ENCODE measurements at regions not wholly inside any gene's neighbourhood (a gene's known extent, or its start where the extent isn't known, plus 50 kb on each side); places are given as distances from the start of the nearest gene placed in this dataset.

DNA sequence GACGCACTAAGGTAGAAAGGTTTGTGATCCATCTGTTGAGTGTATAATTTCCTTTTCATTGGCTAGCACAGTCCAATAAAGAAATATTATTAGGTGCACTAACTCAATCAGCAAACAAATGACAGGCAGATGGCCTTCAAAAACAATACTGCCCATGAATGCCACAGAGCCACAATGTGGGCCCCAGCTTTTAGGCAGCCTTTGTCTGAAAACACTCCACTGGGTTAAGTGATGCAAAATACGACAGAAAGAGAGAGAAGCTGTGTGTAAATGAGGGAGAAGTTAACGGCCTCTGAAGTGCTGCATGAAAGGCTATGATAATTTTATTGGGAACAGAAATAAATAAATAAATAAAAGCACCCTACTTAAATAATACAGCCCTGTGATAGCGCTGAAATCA is 274.6 kb downstream of the NKX6-1 start:
- DNase-seq (no peak), FAIRE-seq (no peak)
- TF ChIP-seq, protein P1, sequence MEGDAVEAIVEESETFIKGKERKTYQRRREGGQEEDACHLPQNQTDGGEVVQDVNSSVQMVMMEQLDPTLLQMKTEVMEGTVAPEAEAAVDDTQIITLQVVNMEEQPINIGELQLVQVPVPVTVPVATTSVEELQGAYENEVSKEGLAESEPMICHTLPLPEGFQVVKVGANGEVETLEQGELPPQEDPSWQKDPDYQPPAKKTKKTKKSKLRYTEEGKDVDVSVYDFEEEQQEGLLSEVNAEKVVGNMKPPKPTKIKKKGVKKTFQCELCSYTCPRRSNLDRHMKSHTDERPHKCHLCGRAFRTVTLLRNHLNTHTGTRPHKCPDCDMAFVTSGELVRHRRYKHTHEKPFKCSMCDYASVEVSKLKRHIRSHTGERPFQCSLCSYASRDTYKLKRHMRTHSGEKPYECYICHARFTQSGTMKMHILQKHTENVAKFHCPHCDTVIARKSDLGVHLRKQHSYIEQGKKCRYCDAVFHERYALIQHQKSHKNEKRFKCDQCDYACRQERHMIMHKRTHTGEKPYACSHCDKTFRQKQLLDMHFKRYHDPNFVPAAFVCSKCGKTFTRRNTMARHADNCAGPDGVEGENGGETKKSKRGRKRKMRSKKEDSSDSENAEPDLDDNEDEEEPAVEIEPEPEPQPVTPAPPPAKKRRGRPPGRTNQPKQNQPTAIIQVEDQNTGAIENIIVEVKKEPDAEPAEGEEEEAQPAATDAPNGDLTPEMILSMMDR (IDR thresholded peaks at IDR 0.05; ENCODE audit: borderline replicate concordance, extremely low read depth, insufficient read depth) = no peak
- intact Hi-C loops (cut with DNase I) = no loop called here
- H3K9ac ChIP-seq (ENCODE audit: low read length in 3 of 3) = no peak overlapping the region
- no peaks in the 10 kb centered on the region for H3K36me3 ChIP-seq (ENCODE audit: control insufficient read depth in 2 of 3, insufficient read depth in 3 of 3, low read length in 3 of 3)
- H3K27ac ChIP-seq (ENCODE audit: low read depth in 2 of 2, low read length in 2 of 2) = no peak overlapping the region
- H3K27me3 ChIP-seq (ENCODE audit: control insufficient read depth, insufficient read depth, low read length) = no peaks in the 10 kb centered on the region
- H3K4me1 ChIP-seq (ENCODE audit: control insufficient read depth in 2 of 3, insufficient read depth in 2 of 3, low read depth in 1 of 3, low read length in 3 of 3) = no peaks in the 10 kb centered on the region
- H3K9me3 ChIP-seq (ENCODE audit: control insufficient read depth in 2 of 3, insufficient read depth in 1 of 3, low read length in 3 of 3) = no peaks in the 10 kb centered on the region
- H3K4me3 ChIP-seq (ENCODE audit: low read length in 3 of 3) = no peak overlapping the region

DNA sequence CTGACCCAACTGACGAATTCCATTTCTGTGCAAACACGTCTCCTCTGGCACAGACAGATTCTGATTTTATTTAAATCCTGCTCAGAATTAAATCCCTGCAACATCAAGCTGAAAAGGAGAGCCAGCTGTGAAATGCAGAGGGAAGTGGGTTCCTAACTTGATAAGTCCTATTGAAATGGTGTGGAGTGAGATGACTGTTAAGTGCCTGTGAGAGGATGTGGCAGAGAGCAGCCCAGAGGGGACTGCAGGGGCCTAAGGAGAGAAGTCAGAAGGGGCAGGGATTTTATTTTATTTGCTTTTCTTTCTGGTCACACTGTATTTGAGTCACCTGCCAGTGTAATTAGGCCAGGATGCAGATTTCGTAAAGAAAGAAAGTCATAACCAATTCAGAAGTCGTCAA is 277.4 kb downstream of the NKX6-1 start:
- Histone ChIP-seq H3K27me3 (ENCODE audit: control insufficient read depth, insufficient read depth, low read length) (no peaks in the 10 kb centered on the region), H3K27ac (ENCODE audit: low read depth in 2 of 2, low read length in 2 of 2) (no peak overlapping the region), H3K4me1 (ENCODE audit: control insufficient read depth in 2 of 3, insufficient read depth in 2 of 3, low read depth in 1 of 3, low read length in 3 of 3) (no peaks in the 10 kb centered on the region), H3K4me3 (ENCODE audit: low read length in 3 of 3) (no peak overlapping the region), H3K9me3 (ENCODE audit: control insufficient read depth in 2 of 3, insufficient read depth in 1 of 3, low read length in 3 of 3) (no peaks in the 10 kb centered on the region), H3K9ac (ENCODE audit: low read length in 3 of 3) (no peak overlapping the region), H3K36me3 (ENCODE audit: control insufficient read depth in 2 of 3, insufficient read depth in 3 of 3, low read length in 3 of 3) (no peaks in the 10 kb centered on the region)
- no peak for DNase-seq
- intact Hi-C loops (cut with DNase I) = no loop called here
- no peak for FAIRE-seq
- TF ChIP-seq, protein P1 (IDR thresholded peaks at IDR 0.05; ENCODE audit: borderline replicate concordance, extremely low read depth, insufficient read depth) = no peak

DNA sequence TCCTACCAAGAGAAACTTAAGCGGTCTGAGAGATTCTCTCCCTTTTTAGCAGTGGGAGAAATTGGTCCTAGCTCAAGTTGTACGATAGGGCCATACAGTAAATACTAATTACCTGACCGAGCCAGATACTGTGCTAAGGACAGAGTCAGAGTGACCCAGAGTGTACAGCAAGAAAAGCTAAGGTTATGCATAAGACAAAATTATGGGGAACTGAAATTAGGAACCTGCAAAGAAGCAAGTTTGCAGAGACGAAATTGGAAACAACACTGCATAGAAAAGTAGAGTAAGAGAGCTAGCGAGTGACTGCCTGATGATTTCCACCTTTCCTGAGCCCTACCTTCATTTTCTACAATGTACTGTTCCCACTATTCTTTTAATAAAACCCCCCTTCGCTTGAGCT is 278.1 kb downstream of the NKX6-1 start:
- DNase-seq (no peak), FAIRE-seq (no peak)
- H3K36me3 ChIP-seq (ENCODE audit: control insufficient read depth in 2 of 3, insufficient read depth in 3 of 3, low read length in 3 of 3) = no peaks in the 10 kb centered on the region
- H3K4me3 ChIP-seq (ENCODE audit: low read length in 3 of 3) = no peak overlapping the region
- no peaks in the 10 kb centered on the region for H3K9me3 ChIP-seq (ENCODE audit: control insufficient read depth in 2 of 3, insufficient read depth in 1 of 3, low read length in 3 of 3)
- no peak overlapping the region for H3K9ac ChIP-seq (ENCODE audit: low read length in 3 of 3)
- no peaks in the 10 kb centered on the region for H3K27me3 ChIP-seq (ENCODE audit: control insufficient read depth, insufficient read depth, low read length)
- H3K27ac ChIP-seq (ENCODE audit: low read depth in 2 of 2, low read length in 2 of 2) = no peak overlapping the region
- TF ChIP-seq, protein P1 (IDR thresholded peaks at IDR 0.05; ENCODE audit: borderline replicate concordance, extremely low read depth, insufficient read depth) = no peak
- H3K4me1 ChIP-seq (ENCODE audit: control insufficient read depth in 2 of 3, insufficient read depth in 2 of 3, low read depth in 1 of 3, low read length in 3 of 3) = no peaks in the 10 kb centered on the region
- intact Hi-C loops (cut with DNase I) = no loop called here

DNA sequence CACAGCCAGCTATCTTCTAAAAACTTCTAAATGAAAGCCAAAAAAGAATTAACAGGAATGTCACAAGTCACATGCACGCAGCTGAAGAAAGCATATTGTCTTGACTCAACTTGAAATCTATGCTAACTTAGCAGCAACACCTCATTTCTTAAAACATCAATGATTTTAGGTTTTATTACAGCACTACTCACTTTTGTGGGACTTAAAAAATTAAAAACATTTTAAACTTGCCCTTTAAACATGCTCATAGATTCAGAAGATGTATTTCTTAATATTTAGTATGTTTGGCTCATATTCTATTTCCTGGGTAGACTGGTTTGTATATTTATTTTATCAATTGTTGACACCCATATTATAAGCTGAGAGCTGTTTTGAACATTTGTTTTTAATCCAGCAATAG is 279.4 kb downstream of the NKX6-1 start:
- H3K27me3 ChIP-seq (ENCODE audit: control insufficient read depth, insufficient read depth, low read length) = no peaks in the 10 kb centered on the region
- intact Hi-C loops (cut with DNase I) = no loop called here
- H3K4me1 ChIP-seq (ENCODE audit: control insufficient read depth in 2 of 3, insufficient read depth in 2 of 3, low read depth in 1 of 3, low read length in 3 of 3) = no peaks in the 10 kb centered on the region
- H3K27ac ChIP-seq (ENCODE audit: low read depth in 2 of 2, low read length in 2 of 2) = no peak overlapping the region
- no peak for DNase-seq
- H3K36me3 ChIP-seq (ENCODE audit: control insufficient read depth in 2 of 3, insufficient read depth in 3 of 3, low read length in 3 of 3) = no peaks in the 10 kb centered on the region
- TF ChIP-seq, protein P1 (IDR thresholded peaks at IDR 0.05; ENCODE audit: borderline replicate concordance, extremely low read depth, insufficient read depth) = no peak
- FAIRE-seq = no peak
- no peaks in the 10 kb centered on the region for H3K9me3 ChIP-seq (ENCODE audit: control insufficient read depth in 2 of 3, insufficient read depth in 1 of 3, low read length in 3 of 3)
- no peak overlapping the region for H3K9ac ChIP-seq (ENCODE audit: low read length in 3 of 3)
- H3K4me3 ChIP-seq (ENCODE audit: low read length in 3 of 3) = no peak overlapping the region
